ENCODE measurements at regions not wholly inside any gene's neighbourhood (a gene's known extent, or its start where the extent isn't known, plus 50 kb on each side); places are given as distances from the start of the nearest gene placed in this dataset.
A peak's percentile ranks its signal among the peaks of the same experiment; 100 is the strongest.

DNA sequence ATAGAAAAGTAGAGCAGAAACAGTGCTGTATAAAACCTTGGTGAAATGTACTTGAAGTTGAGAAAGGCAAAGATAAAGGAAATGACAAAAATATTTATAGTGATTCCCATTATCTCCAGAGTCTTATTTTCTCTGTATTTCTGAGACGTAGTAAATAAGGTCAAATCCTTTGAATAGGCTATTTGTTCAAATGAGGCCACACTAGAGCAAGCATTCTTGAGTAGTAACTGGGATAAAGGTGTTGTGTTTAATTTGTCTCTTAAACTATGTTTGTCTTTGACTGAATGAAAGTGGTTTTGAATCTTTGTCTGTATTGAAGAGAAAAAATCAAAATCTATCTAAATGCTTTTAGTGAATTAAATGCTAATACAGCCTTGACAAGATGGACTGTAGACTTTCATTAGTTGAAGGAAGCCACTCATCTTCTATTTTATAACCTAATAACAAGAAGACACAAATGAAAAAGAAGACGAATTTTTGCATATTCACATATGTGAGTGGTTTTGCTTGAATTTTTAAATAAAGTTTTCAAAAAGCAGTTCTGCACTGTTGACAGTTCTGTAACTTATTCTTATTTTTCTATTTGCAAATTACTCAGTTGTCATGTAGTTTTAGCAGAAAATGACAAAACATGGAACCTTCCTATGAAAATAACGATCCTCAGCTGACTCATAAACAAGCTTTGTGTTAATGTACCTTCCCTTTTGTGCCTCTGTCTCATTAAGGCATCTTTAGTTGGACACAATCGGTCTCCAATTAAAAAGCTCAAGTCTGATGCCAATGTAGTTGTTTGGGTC, 94.8 kb upstream of the PCDH18 start:
- DNase-seq, result no peak

DNA sequence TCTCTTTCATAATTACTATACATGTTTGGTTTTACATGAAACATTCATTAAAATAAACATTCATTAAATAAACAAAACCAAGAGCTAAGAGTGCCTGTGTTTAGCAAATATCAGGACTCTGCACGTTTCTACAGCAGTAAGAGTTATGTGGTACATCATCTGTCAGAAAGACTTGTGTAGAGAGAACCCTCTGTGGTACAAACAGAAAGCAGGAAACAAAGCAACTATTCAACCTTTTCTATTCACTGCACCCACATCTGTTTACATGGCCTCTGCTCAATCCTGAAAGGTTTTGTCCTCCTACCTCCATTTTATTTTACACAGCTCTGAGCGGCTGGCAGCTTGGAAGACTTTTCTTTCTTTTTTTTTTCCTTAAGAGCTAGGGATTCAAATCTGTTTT, 90.7 kb upstream of the PCDH18 start:
- DNase-seq, result no peak

DNA sequence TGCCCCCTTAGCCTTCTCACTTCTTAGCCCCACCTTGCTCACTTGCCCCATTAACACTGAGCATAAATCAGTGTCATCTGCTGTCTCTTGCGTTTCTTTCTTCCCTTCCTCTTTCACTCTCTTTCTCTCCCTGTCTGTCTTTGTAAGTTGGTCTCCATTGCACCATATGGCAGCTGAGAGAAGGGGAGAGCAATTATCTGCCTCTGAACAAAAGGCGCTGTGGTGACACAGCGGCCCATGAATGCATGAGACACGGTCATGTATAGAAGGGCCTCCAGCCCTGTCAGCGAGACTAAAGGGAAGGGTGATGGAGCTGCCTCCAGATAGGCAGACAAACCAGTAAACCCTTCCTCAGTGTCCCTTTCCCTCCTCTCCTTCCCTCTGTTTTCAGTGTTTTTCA, 88.8 kb upstream of the PCDH18 start:
- peak; percentile 39 for DNase-seq

DNA sequence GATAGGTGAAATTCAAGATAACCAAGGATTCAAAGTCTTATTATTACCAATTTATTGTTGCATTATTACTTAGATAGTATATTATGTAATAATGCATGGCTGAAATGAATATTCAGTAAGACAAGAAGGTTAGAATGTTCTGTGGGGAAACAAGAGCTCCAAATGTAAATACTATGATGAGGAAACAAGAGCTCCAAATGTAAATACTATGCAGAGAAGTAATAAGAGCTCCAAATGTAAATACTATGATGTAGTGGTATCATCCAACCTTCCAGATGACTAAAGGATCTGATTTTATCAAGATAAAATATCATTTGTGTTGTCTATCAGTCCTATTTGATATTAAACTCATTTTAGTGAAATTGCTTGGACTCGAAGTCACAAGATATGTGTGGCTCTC, 82.2 kb upstream of the PCDH18 start:
- no peak for DNase-seq

DNA sequence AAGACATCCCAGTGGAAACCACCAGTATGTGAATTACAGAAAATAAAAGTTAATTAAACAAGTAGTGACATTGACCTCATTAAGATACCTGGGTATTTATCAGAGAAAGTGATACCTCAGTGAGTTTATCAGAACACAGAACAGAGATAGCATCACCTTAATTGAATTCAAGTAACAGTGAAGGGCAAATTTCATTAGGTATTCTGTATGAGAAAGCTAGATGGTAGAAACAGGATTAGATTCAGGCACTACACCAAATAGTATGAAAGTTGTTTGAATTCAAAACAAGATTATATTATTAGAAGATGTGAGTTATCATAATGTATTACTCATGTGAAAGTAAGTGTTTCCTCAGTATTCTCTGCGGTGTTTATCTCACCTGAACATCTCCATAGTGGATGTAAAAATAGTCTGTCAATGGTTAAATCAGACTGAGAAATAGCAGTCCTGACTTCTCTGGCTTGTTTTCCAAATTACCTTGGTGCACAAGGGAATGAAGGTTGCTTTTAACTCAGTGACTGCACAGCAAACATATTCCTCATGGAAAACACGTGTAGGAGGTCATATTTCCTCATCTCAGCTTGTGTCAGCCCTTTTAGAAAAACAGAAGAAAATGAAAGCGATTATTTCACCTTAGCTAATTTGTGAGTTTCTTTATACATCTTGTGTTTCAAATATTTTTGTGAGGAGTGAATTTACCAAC, 79.9 kb upstream of the PCDH18 start:
- DNase-seq, result peak; percentile 29

DNA sequence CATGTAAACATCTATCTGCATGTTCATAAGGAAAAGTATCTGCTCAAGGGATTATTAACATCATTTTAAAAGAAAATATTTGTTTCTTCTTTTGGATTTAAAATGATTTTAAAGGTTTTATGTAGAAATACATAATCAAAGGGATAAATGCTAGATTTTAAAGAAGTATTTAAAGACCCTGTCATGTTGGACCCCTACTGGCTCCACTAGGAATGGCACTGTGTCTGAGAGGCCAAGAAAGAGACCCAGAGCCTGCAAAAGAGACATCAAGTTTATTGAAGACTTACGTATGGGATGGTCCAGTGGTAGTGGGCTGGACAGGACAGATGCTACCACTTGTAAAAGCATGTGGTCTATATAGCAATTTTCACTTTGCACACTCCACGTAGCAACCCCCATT, 78.7 kb upstream of the PCDH18 start:
- DNase-seq, result no peak

DNA sequence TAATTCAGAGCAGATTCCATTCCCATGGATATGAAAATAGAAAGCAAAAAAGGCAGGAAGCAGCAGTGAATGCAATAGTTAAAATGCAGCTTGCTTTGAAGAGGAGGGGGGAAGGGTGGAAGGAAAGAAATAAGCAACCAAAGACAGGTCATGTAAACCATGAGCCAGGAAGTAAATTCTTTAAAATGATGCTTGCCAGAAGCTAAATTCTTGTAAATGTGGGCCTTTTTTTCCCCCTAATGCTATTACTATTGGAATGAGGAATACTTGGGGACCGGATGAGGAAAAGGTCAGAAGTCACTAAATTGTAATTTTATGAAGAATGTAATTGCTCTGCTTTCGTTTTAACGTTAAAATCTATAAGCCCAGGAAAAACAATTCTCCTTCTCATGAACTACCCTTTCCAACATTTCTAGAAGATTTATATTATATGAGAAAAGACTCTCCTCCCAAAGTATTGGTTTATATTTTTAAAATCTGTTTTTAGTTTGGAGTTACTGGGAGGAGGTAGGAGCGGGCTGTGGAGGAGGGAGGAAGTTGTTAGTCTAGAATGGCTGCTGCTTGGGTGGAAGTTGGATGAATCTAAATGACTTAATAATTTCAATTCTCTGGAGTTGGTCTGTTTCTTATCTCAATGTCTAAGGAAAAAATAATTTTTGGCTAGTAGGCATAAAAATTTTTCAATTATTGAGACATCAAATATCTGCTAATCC, 77.6 kb upstream of the PCDH18 start:
- peak; percentile 89 for DNase-seq

DNA sequence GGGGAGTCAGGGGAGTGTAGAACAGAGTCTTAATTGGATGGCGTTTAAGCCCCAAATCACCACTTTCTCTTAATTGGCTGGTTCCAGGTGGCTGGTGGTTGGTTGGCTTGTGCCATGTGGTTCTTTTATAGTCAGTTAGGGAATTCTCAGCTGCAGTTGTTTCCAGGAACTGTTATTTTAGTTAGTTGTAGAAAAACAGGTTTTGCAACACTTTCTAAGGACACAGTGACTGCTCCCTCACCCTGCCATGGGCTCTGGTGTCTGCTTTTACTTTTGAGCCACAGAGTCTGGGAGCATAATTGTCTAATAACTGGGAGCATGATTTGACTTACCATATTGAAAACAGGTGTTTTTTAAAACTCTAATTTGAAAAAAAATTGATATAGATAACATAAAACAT, 75.8 kb upstream of the PCDH18 start:
- DNase-seq, result no peak

DNA sequence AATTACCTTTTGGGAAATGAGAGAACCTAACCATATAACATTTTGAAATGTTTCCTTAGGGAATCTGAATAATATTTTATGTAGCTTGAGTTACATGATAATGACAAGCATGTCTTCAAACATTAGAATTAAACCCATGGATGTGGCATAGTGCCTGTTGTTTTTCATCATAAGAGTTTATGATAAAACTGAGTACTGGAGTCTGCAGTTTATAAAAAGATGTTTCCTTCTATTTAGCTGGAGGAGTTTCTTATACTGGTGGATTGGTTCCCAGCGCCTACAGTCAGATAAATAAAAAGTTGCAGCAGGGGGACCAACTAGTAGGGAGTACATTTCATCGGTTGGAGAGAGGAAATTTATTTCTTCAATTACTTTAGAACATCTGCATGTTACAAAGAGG, 70.1 kb upstream of the PCDH18 start:
- DNase-seq, result no peak

DNA sequence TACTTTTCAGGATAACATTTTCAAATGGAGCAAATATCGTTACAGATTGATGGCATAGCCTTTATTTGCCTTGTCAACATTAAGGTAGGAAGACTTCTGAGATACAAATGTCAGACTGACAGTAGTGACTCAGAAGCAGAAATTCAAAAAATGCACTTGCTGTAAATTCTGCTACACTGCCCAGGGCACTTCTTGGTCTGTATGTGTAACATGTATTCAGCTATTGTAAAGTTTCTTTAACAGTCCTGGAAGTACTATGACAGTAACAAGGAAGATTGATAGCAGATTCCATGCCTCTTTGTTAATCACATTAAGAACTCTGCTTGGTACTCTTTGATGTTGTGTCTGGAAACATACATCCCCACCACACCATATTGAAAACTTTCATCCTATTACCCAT, 69.6 kb upstream of the PCDH18 start:
- DNase-seq, result peak; percentile 65

DNA sequence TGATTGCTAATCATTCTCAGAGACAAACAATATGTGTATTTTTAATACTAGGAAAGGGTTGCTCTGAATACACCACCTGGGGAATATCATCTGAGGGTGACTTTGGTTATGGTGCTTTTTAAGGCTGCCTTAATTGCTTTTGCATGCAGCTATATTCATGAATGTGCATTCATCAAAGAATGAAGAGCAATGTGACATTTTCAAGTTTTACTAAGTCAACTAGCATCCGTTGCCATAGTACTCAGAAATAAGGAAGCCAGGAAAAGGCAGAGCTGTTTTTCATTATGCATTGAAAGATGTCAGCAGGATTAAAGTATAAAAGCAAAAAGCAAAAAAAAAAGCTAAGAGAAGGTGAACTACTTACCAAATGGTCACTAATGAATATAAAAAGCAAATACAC, 67.4 kb upstream of the PCDH18 start:
- DNase-seq, result peak; percentile 28

DNA sequence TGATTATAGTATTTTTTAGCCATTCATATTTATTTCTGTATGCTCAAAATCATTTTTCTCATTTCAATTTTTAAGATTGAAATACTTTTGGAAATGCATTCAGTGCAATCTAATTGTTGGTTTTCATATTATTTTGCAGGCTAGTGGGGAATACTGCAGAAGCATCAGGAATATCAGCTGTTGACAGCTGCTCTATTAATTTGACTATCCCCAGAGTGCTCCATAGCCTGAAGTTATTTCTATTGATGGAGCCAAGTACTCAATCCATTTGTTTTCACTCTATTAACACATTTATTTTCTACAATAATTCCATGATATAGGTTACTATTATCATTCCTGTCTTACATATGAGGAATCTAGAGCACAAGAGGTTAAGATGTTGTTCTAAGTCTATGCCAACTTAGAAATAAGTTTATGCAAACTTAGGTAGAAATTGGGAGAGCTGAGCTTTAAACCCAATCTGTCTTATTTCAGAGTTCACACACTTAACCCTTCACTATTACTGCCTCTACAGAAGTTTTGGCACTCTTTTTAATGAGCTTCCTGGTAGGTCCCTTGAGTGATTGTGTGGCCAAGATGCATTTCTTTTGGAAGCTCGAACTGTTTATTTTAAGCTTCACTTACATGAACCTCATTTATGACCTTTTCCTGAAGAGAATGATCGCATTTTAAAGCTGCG, 65.6 kb upstream of the PCDH18 start:
- DNase-seq, result no peak

DNA sequence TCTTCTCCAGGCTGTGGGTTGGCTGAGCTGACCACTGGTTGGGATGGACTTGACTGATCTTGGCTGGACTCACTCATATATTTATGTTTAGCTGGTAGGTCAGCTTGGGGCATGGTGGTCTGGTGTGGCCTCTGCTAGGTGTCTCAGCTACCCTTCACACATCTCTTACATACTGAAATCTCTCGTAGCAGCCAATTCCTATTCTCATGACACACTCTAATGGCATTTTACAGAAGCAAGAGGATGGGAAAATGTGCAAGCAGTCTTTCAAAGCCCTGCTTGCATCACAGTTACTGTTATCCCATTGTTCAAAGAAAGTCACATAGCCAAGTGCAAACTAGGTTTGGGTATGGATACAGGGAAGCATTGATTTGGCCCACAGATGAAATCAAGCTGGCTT, 55.5 kb upstream of the PCDH18 start:
- no peak for DNase-seq

DNA sequence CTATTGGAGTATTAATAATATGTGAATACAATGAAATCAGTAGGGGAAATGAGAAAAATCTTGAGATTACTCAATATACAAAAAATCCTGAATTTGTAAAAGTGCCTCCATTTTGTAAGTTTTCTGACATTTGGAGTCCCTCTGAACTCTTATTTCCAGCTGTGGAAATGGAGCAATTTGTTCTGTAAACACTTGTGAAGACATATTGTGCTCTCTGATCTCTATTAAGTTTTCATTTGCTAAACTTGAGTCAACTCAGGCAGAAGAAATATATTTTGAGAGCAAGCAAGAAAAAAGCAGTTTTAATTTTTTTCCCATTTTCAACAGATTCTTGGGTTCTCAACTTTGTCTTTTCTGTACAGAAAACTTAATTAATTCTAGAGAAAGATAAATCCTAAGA, 51.4 kb upstream of the PCDH18 start:
- DNase-seq, result no peak

Data from fibroblast of upper back skin (primary cell).